Mucosa of stomach (tissue), 1 donor: ENCODE measurements at regions not wholly inside any gene's neighbourhood (a gene's known extent, or its start where the extent isn't known, plus 50 kb on each side); places are given as distances from the start of the nearest gene placed in this dataset.
"Not testable (repeated sequence)": the region's sequence is repeated elsewhere in the genome, so short reads cannot be mapped to it uniquely, and the experiment has no call there.

Source experiments
- H3K27me3 ChIP-seq: one replicate; pipeline ENCODE4 v1.7.0; 2013; ENCODE audit warnings: mild to moderate bottlenecking, low read length; ENCODE audit not compliant: control insufficient read depth, insufficient read depth
- H3K36me3 ChIP-seq: one replicate; pipeline ENCODE4 v1.7.0; 2013; ENCODE audit warnings: low read length; ENCODE audit not compliant: control insufficient read depth, insufficient read depth
- H3K4me1 ChIP-seq: one replicate; pipeline ENCODE4 v1.7.0; 2013; ENCODE audit warnings: mild to moderate bottlenecking, low read length; ENCODE audit not compliant: control insufficient read depth, insufficient read depth
- H3K4me3 ChIP-seq: one replicate; pipeline ENCODE4 v1.7.0; 2013; ENCODE audit warnings: low read length
- H3K9ac ChIP-seq: one replicate; pipeline ENCODE4 v1.7.0; 2013; ENCODE audit warnings: mild to moderate bottlenecking, low read length, moderate library complexity
- H3K9me3 ChIP-seq: one replicate; pipeline ENCODE4 v1.7.0; 2013; ENCODE audit warnings: mild to moderate bottlenecking, low read length, moderate library complexity; ENCODE audit not compliant: control insufficient read depth
- donor health status: Pancreatic carcinoma.

DNA sequence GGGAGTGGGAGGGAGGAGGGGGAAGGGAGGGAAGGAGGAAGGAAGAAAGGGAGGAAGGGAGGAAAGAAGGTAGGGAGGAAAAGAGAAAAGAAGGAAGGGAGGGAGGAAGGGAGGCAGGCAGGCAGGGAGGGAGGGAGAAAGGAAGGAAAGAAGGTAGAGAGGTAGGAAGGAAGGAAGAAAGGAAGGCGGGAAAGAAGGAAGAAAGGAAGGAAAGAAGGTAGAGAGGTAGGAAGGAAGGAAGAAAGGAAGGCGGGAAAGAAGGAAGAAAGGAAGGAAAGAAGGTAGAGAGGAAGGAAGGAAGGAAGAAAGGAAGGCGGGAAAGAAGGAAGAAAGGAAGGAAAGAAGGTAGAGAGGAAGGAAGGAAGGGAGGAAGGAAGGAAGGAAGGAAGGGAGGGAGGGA is 840.3 kb upstream of the ROBO1 start:
- H3K4me3 ChIP-seq, H3K4me1 ChIP-seq, H3K36me3 ChIP-seq, H3K9me3 ChIP-seq, H3K27me3 ChIP-seq, H3K9ac ChIP-seq: not testable (repeated sequence)

DNA sequence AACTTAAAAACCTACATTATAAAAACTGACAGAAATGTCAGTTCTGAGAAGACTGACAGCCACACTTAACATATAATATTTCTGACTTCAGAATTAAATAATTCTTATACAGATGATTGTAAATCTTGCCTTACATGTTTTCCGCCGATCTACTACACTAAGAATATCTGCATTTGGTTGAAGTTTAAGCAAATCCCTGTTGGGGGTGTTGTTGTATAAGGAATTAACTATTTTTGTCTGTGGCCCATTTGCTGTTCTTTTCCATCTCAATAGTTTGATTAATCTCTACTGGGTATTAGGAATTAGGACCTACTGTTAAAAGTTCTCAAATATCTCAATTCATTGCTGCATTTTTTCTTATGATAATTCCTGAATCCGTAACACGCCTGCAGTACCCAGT is 838.3 kb upstream of the ROBO1 start:
- H3K4me1 ChIP-seq = no peaks in the 10 kb centered on the region
- no peak overlapping the region for H3K9ac ChIP-seq
- no peaks in the 10 kb centered on the region for H3K27me3 ChIP-seq
- H3K9me3 ChIP-seq = no peaks in the 10 kb centered on the region
- H3K4me3 ChIP-seq = no peak overlapping the region
- H3K36me3 ChIP-seq = no peaks in the 10 kb centered on the region

DNA sequence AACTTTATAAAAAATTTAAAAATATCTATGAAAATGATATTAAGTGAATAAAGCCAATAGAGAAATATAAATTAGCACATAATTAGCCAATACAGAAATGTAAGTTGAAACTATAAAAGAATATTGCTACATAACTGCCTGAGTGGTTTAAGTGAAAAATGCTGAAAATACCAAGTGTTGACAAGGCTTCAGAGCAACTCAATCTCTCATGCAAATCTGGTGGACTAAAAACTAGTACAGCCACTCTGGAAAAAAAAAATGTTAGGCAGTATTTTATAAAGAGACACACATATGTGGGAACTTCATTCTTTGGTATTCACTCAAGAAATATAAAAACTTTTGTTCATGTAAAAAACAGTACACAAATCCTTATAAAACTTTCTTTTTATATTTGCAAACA is 833.7 kb upstream of the ROBO1 start:
- Histone ChIP-seq H3K9me3 (no peaks in the 10 kb centered on the region), H3K36me3 (no peaks in the 10 kb centered on the region), H3K4me1 (no peaks in the 10 kb centered on the region), H3K9ac (no peak overlapping the region), H3K27me3 (no peaks in the 10 kb centered on the region), H3K4me3 (no peak overlapping the region)

DNA sequence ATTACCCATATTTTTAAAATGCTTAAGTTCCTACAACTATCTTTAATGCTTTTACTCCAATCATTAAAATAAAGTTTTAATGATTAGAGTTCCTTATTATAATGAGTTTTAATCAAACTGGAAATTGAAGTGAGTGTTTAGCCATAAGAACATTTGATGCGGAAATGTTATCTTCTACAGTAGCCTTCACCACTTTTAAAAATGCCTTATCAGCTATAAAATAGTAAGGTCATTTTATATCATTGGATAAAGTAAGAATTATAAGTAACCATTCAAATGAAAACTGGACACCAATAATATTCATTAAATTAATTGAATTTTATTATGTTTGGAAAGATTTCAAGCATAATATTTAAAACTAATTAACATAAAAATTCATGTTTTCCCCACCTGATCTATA is 825.0 kb upstream of the ROBO1 start:
- Histone ChIP-seq H3K4me3 (no peak overlapping the region), H3K4me1 (no peaks in the 10 kb centered on the region), H3K27me3 (no peaks in the 10 kb centered on the region), H3K9me3 (no peaks in the 10 kb centered on the region), H3K9ac (no peak overlapping the region), H3K36me3 (no peaks in the 10 kb centered on the region)

DNA sequence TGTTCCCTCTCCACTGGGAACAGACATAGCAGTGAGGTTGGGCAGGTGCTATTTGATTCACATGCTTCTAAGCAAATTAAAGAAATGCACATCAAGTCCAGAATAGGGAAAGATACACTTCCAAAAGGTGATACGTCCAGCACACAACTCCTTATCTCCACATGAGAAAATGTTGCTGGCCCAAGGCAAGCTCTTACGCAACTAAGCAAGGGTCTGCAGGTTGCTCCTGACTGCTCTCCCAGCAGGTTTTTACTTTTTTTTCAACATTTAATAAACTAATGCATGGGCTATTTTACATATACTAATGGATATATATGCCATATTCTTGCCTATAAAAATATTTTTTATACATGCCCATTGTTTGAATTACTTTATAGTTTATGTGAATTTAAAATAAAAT is 818.5 kb upstream of the ROBO1 start:
- H3K9me3 ChIP-seq = no peaks in the 10 kb centered on the region
- no peak overlapping the region for H3K9ac ChIP-seq
- no peaks in the 10 kb centered on the region for H3K4me1 ChIP-seq
- H3K27me3 ChIP-seq = no peaks in the 10 kb centered on the region
- no peak overlapping the region for H3K4me3 ChIP-seq
- no peaks in the 10 kb centered on the region for H3K36me3 ChIP-seq

DNA sequence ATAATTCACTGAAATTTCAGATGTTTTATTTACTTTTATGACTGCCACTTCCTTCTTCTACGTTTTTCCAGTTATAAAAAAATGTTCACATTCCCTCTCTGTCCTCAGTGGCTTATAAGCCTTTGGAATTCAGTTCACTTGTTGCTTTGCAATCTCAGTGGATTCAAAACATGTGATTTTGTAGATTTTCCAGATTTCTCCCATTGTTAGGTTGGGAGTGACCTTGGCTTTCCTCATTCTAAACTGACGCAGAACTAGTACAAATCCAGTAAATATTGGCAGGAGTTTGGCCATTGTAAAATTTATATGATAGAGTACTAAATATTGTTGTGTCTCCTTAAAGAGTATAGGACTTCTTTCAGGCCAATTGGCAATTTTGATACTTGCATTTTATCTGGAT is 812.3 kb upstream of the ROBO1 start:
- H3K36me3 ChIP-seq = no peaks in the 10 kb centered on the region
- no peaks in the 10 kb centered on the region for H3K4me1 ChIP-seq
- H3K4me3 ChIP-seq = no peak overlapping the region
- no peak overlapping the region for H3K9ac ChIP-seq
- H3K27me3 ChIP-seq = no peaks in the 10 kb centered on the region
- no peaks in the 10 kb centered on the region for H3K9me3 ChIP-seq

DNA sequence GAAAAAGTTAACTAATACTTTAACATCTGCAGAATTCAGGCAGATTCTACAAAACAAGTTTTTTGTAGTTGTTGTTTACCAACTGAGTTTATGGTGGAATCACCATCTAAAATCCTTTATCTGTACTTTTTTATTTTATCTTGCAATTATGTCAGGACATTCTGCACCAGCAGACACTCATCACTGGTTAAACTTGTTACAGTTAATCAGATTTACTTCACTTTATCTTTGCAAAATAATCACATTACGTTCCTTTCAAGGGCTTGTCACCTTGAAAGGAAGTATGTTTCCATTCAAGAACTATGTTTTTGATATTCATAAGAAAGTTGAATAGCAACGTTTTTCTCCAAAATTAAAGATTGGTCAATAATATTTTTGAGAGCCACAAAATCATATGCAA is 796.6 kb upstream of the ROBO1 start:
- Histone ChIP-seq H3K27me3 (no peaks in the 10 kb centered on the region), H3K4me3 (no peak overlapping the region), H3K9me3 (no peaks in the 10 kb centered on the region), H3K36me3 (no peaks in the 10 kb centered on the region), H3K9ac (no peak overlapping the region), H3K4me1 (no peaks in the 10 kb centered on the region)

DNA sequence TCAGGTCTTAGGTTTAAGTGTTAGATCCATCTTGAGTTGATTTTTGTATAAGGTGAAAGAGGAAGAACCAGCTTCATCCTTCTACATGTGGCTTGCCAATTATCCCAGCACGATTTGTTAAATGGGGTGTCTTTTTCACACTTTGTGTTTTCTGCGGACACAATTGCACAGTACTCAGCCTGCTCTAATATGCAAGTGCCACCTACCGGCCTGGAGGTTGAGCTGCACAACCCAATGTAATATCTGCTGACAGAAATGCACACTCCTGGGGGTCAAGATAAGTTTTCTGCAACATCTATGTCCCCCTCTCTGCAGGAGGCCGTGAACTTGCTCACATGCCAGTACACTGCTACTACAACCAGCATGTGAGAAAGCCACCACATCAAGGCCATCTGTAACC is 791.9 kb upstream of the ROBO1 start:
- Histone ChIP-seq H3K9ac (no peak overlapping the region), H3K4me1 (no peaks in the 10 kb centered on the region), H3K9me3 (no peaks in the 10 kb centered on the region)

DNA sequence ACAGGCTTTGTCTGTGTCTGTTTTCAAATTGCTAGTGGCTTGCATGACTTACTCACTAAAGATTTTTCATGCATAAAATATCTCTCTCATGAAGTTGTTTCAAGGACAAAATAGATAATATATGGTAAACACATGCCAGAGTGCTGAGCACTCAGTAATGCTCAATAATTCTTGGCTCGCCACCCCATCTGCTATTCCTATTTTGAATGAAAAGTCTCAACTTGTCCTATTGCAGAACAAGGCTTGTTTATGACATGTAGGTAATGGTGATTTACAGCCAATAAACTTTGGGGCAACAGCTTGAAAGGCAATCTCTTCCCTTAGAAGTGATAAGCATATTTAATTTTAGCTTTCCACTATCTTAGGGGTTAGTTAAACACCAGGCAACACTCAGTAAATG is 789.0 kb upstream of the ROBO1 start:
- no peak overlapping the region for H3K4me3 ChIP-seq
- no peaks in the 10 kb centered on the region for H3K9me3 ChIP-seq
- H3K36me3 ChIP-seq = no peaks in the 10 kb centered on the region
- H3K27me3 ChIP-seq = no peaks in the 10 kb centered on the region
- H3K9ac ChIP-seq = no peak overlapping the region
- no peaks in the 10 kb centered on the region for H3K4me1 ChIP-seq

More for the DNA sequence above, 791.9 kb upstream of the ROBO1 start:
- Histone ChIP-seq H3K27me3 (no peaks in the 10 kb centered on the region), H3K36me3 (no peaks in the 10 kb centered on the region), H3K4me3 (no peak overlapping the region)

DNA sequence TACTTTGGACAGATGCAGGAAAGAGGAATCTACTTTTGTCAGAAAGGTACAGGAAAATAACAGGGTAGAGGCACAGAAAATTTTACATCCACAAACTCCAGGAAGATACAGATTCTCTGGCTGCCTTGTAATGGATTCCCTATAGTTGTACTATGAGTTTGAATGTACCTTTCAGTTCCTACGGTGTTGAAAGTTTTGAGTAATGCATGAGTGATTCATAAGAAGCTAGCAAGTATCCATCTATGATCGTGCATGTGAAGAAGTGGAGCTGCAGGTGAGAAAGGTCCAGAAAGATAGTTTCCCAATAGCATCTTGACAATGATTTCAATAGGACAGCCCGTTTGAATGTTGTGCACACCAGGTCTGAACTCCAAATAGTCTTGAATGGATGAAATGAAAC is 786.5 kb upstream of the ROBO1 start:
- Histone ChIP-seq H3K27me3 (no peaks in the 10 kb centered on the region), H3K36me3 (no peaks in the 10 kb centered on the region), H3K4me1 (no peaks in the 10 kb centered on the region), H3K9ac (no peak overlapping the region), H3K4me3 (no peak overlapping the region), H3K9me3 (no peaks in the 10 kb centered on the region)

DNA sequence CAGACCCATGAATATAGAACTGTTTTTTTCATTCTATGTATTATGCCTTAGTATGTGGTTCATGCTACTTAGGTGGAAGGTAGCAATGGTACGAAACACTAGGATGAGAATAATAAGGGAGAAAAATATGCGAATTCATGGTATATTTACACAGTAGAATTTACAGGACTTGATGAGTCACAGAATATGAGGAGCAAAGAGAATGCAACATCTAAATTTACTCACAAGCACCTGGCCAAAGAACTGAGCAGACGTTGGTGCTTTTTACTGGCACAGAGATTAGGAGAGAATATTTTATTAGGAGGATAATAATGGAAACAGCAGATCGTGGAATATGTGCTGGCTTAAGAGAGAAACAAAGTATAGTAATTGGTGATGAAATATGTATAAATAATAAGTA is 785.4 kb upstream of the ROBO1 start:
- Histone ChIP-seq H3K4me3 (no peak overlapping the region), H3K9me3 (no peaks in the 10 kb centered on the region), H3K36me3 (no peaks in the 10 kb centered on the region), H3K27me3 (no peaks in the 10 kb centered on the region), H3K9ac (no peak overlapping the region), H3K4me1 (no peaks in the 10 kb centered on the region)

DNA sequence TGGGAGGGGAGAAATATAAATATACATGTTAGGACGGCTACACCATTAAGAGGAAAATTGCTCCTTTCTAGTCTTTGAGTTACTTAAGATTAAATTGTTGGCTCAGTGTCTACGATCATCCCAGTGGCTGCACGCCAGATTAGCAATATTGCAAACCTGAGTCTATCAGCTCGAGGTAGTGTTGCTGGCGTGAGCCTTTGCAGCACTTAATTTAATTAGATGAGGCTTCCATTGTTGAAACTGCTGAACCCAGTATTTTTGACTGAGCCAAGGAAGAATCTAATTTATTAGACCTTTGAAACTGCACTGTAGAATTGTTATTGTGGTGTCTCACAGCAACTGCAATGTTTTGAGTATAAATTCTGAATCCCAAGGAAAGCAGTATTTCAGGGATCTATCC is 782.4 kb upstream of the ROBO1 start:
- H3K36me3 ChIP-seq = no peaks in the 10 kb centered on the region
- H3K9ac ChIP-seq = no peak overlapping the region
- no peaks in the 10 kb centered on the region for H3K4me1 ChIP-seq
- H3K27me3 ChIP-seq = no peaks in the 10 kb centered on the region
- H3K9me3 ChIP-seq = no peaks in the 10 kb centered on the region
- H3K4me3 ChIP-seq = no peak overlapping the region

DNA sequence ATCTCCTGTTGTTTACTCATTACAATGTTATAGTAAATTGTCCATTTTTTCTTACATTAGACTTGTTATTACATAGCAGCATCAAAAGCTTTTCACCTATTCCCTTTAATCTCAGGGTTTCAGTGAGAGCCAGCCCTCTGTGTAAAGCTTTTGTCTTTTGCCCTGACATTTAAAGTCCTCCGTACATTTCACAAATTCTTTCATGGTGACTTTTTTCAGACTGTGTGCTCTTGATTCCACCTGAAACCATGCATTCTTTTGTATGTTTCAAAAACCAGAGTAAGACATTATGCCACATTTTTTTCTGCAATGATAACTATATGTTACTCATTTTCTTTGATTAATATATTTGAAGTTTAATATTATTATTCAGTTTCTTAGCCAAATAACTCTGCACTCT is 781.4 kb upstream of the ROBO1 start:
- Histone ChIP-seq H3K9ac (no peak overlapping the region), H3K36me3 (no peaks in the 10 kb centered on the region), H3K4me3 (no peak overlapping the region), H3K9me3 (no peaks in the 10 kb centered on the region), H3K27me3 (no peaks in the 10 kb centered on the region), H3K4me1 (no peaks in the 10 kb centered on the region)
